ENCODE measurements at regions not wholly inside any gene's neighbourhood (a gene's known extent, or its start where the extent isn't known, plus 50 kb on each side); places are given as distances from the start of the nearest gene placed in this dataset.
"Not testable (repeated sequence)": the region's sequence is repeated elsewhere in the genome, so short reads cannot be mapped to it uniquely, and the experiment has no call there.

DNA sequence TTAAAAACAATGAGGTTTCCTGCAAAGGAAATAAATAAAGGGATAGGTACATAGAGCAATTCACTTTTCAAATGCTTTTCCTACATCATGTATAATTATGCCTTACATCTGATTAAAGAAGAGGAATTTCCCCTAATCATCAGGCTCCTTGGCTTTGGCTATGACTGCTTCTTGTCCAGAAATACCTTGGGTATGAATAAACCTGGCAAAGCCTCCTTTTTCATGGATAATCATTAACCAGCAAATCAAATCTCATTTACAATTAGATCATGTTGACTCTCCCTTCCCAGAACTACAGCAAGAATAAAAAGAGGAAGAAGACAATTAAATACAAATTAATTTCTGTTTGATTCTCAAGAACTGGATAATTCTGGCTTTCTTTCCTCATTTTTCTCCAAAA, 58.0 kb upstream of the CD2AP start:
- H3K4me3 ChIP-seq (ENCODE audit: low read length): no peak overlapping the region
- DNase-seq (ENCODE audit: low read depth): peak; percentile 52
- TF ChIP-seq, protein P1, sequence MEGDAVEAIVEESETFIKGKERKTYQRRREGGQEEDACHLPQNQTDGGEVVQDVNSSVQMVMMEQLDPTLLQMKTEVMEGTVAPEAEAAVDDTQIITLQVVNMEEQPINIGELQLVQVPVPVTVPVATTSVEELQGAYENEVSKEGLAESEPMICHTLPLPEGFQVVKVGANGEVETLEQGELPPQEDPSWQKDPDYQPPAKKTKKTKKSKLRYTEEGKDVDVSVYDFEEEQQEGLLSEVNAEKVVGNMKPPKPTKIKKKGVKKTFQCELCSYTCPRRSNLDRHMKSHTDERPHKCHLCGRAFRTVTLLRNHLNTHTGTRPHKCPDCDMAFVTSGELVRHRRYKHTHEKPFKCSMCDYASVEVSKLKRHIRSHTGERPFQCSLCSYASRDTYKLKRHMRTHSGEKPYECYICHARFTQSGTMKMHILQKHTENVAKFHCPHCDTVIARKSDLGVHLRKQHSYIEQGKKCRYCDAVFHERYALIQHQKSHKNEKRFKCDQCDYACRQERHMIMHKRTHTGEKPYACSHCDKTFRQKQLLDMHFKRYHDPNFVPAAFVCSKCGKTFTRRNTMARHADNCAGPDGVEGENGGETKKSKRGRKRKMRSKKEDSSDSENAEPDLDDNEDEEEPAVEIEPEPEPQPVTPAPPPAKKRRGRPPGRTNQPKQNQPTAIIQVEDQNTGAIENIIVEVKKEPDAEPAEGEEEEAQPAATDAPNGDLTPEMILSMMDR (conservative IDR thresholded peaks at IDR 0.05; ENCODE audit: low read depth, low read length): no peak

DNA sequence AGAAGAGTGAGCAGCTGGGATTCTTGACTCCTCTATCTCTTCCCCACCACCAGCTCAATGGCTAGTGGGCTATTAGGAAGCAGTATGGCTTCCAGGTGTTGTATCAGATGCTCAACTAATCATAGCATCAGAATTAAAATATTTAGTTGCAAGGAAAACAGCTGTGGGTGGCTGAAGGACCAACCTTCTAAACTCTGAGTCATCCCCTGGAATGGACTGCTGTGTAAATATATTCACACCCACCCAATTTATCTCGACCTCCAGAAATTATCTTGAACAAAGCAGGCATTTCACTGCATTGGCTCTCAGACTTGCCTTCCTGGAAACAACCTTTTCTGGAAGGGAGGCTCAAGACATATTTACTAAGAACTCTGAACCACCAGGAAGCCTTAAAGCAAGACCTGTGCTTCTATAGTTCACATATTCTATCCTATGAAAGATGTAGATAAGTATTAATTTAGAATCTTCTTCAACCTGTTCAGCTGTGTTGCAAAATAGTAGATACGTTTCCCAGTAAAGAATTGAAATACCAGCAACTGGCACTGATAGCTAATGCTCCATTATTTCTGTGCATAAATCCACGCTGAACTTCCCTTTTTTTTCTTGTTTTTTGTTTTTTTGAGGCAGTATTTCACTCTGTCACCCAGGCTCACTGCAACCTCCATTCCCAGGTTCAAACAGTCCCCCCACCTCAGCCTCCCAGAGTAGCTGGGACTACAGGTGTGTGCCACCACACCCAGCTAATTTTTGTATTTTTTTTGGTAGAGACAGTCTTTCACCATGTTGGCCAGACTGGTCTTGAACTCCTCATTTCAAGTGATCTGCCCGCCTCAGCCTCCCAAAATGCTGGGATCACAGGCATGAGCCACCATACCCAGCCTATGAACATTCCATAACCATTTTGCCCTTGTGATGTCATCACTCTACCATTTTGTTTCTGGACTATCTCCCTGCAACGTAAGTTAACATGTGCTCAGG, 56.9 kb upstream of the CD2AP start:
- TF ChIP-seq, protein P1 (conservative IDR thresholded peaks at IDR 0.05; ENCODE audit: low read depth, low read length): no peak
- no peak for DNase-seq (ENCODE audit: low read depth)
- no peak overlapping the region for H3K4me3 ChIP-seq (ENCODE audit: low read length)

DNA sequence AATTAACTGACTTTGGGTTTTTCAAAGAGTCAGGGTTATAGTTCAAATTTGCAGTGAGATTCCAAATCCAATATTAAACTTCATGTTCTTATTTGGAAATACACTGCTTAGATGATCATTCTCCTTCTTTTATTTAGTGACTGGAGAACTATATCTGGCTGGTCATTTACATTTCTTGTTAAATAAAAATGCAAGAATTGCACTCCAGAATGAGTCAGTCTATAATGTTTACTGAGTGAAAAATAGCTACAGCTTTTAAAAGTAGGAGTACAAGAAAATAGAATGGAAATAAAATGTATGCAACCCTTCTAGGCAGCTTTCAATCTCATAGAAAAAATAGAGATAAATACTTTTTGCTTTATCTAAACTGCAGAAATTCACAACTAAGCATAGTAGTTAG, 54.5 kb upstream of the CD2AP start:
- TF ChIP-seq, protein P1 (conservative IDR thresholded peaks at IDR 0.05; ENCODE audit: low read depth, low read length): no peak
- no peak for DNase-seq (ENCODE audit: low read depth)
- no peak overlapping the region for H3K4me3 ChIP-seq (ENCODE audit: low read length)

DNA sequence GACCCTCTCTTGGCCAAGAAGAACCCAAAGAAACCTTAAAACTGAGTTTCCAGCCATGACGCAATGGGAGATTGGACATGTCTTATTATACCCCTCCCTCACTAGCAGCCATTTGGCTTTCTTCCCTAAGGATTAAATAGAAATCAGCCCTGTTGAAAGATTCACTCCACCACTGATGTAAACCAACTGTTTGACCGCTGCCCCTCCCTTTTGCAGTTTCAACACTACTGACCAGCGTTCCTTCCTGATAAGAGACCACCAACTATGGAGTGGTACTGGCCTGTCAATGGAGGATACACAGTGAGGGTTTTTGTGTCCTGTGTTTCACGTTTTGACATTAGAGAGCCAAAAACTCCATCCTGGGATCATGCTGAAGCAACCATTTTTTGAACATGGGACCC, 53.2 kb upstream of the CD2AP start:
- H3K4me3 ChIP-seq (ENCODE audit: low read length): no peak overlapping the region
- no peak for DNase-seq (ENCODE audit: low read depth)
- TF ChIP-seq, protein P1 (conservative IDR thresholded peaks at IDR 0.05; ENCODE audit: low read depth, low read length): no peak

DNA sequence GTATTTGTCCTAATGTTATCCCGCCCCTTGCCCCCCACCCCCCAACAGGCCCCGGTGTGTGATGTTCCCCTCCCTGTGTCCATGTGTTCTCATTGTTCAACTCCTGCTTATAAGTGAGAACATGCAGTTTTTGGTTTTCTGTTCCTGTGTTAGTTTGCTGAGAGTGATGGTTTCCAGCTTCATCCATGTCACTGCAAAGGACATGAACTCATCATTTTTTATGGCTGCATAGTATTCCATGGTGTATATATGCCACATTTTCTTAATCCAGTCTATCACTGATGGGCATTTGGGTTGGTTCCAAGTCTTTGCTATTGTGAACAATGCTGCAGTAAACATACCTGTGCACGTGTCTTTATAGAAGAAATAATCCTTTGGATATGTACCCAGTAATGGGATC, 51.9 kb upstream of the CD2AP start:
- H3K4me3 ChIP-seq (ENCODE audit: low read length); DNase-seq (ENCODE audit: low read depth): not testable (repeated sequence)

DNA sequence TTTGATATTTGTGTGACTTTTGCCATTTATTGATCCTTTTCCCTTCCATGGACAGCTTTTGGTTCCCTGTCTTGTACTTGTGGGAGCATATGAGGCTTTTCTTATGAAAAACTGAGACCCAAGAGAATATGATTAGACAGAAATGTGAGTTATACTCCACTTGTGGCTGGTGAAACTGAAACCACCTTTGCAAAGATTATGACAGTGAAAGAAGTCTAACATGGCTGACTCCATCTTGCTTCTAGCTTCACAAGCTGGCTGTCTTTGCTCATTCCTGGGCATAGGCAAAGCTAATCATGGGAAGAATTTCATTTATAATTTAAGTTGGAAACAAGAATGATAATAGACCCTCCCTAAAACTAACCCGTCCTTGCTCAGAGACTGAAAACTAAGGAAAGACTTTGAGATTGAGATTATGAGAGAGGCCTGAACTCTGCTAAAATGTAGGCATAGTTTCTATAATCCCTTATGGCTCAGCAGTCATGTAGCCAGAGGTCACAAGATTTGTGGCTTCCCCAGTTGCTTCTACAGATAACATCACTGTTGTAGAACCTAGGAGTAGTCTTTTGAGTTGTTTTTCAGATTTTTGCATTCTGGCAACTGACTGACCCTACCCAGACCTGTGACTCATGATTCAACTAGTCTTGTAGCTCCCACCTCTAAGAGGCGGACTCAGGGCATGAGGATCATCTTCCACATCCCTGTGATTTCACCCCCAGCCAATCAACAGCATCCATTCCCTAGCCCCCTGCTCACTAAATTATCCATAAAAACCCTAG, 50.9 kb upstream of the CD2AP start:
- TF ChIP-seq, protein P1 (conservative IDR thresholded peaks at IDR 0.05; ENCODE audit: low read depth, low read length): no peak

DNA sequence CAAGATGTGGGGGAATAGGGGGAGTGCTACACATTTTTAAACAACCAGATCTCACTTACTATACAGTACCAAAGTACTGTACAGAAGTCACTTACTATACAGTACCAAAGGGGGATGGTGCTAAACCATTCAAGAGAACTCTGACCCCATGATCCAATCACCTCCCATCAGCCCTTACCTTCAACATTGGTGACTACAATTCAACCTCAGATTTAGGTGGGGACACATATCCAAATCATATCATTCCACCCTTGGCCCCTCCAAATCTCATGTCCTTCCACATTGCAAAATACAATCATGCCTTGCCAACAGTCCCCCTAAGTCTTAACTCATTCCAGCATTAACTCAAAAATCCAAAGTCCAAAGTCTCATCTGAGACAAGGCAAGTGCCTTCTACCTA, 49.9 kb upstream of the CD2AP start:
- no peak for DNase-seq (ENCODE audit: low read depth)
- no peak overlapping the region for H3K4me3 ChIP-seq (ENCODE audit: low read length)
- TF ChIP-seq, protein P1 (conservative IDR thresholded peaks at IDR 0.05; ENCODE audit: low read depth, low read length): no peak

More for the DNA sequence above, 50.9 kb upstream of the CD2AP start:
- no peak overlapping the region for H3K4me3 ChIP-seq (ENCODE audit: low read length)
- DNase-seq (ENCODE audit: low read depth): no peak

Measured in retinal pigment epithelial cell (primary cell).